ENCODE measurements at regions not wholly inside any gene's neighbourhood (a gene's known extent, or its start where the extent isn't known, plus 50 kb on each side); places are given as distances from the start of the nearest gene placed in this dataset.
A peak's percentile ranks its signal among the peaks of the same experiment; 100 is the strongest.

- no peak for DNase-seq
- WGBS, 2 donors (ENCODE audit: low coverage in 1 of 2): 73% methylated on average over 8 of the region's 8 CpGs; no CpG with 5 or more reads in 1 of the 2 donors
- Histone ChIP-seq H3K36me3 (no peaks in the 10 kb centered on the region), H3K27me3 (no peaks in the 10 kb centered on the region), H3K4me3 (no peak overlapping the region), H3K9me3 (no peaks in the 10 kb centered on the region), H3K4me1 (no peaks in the 10 kb centered on the region), H3K27ac (no peak overlapping the region)
- in situ Hi-C loops (cut with MboI; ENCODE audit: low pct_ligation_motif_present in 1 of 4, low pct_unique_long_range_greater_than_20kb in 1 of 4, low sequenced_read_pairs in 3 of 4): no loop called here
- intact Hi-C loops (cut with DNase I; ENCODE audit: low total_unique reads): no loop called here
- no peak for TF ChIP-seq EP300 (IDR thresholded peaks at IDR 0.05; ENCODE audit: low read depth)
- no peak for TF ChIP-seq POLR2A (IDR thresholded peaks at IDR 0.05)
- no peak for TF ChIP-seq POLR2AphosphoS5 (IDR thresholded peaks at IDR 0.05)
- TF ChIP-seq CTCF (IDR thresholded peaks at IDR 0.05): no peak
Measured at GRCh38 chr5:166962461-166962860, 1329.0 kb upstream of the WWC1 start.

GRCh38 chr5:166963596-166963995 lies 1327.8 kb upstream of the WWC1 start:
- H3K27me3 ChIP-seq: no peaks in the 10 kb centered on the region
- H3K4me3 ChIP-seq: no peak overlapping the region
- TF ChIP-seq EP300 (IDR thresholded peaks at IDR 0.05; ENCODE audit: low read depth): no peak
- no peak for TF ChIP-seq POLR2A (IDR thresholded peaks at IDR 0.05)
- TF ChIP-seq CTCF (IDR thresholded peaks at IDR 0.05): no peak
- no peak for TF ChIP-seq POLR2AphosphoS5 (IDR thresholded peaks at IDR 0.05)
- H3K9me3 ChIP-seq: no peaks in the 10 kb centered on the region
- intact Hi-C loops (cut with DNase I; ENCODE audit: low total_unique reads) (no loop called here), in situ Hi-C loops (cut with MboI; ENCODE audit: low pct_ligation_motif_present in 1 of 4, low pct_unique_long_range_greater_than_20kb in 1 of 4, low sequenced_read_pairs in 3 of 4) (no loop called here)
- no peaks in the 10 kb centered on the region for H3K36me3 ChIP-seq
- no peak for DNase-seq
- no peaks in the 10 kb centered on the region for H3K4me1 ChIP-seq
- WGBS, 2 donors (ENCODE audit: low coverage in 1 of 2): 92% methylated on average over 5 of the region's 5 CpGs; no CpG with 5 or more reads in 1 of the 2 donors
- H3K27ac ChIP-seq: no peak overlapping the region

GRCh38 chr5:166977911-166978422 lies 1313.5 kb upstream of the WWC1 start:
- peaks cover 0 to 21% (median 9%) of the 10 kb centered on the region in 4 donors for H3K4me1 ChIP-seq
- TF ChIP-seq EP300 (IDR thresholded peaks at IDR 0.05; ENCODE audit: low read depth) (no peak), POLR2A (IDR thresholded peaks at IDR 0.05) (no peak), CTCF (IDR thresholded peaks at IDR 0.05) (no peak), POLR2AphosphoS5 (IDR thresholded peaks at IDR 0.05) (no peak)
- H3K9me3 ChIP-seq: no peaks in the 10 kb centered on the region
- in situ Hi-C loops (cut with MboI; ENCODE audit: low pct_ligation_motif_present in 1 of 4, low pct_unique_long_range_greater_than_20kb in 1 of 4, low sequenced_read_pairs in 3 of 4) (no loop called here), intact Hi-C loops (cut with DNase I; ENCODE audit: low total_unique reads) (no loop called here)
- H3K4me3 ChIP-seq: peak overlapping the region; percentile 40 to 61 (median 46)
- WGBS, 2 donors (ENCODE audit: low coverage in 1 of 2): 44 to 76% methylated on average over 2 to 7 of the region's 7 CpGs
- no peaks in the 10 kb centered on the region for H3K27me3 ChIP-seq
- peak overlapping the region; percentile 39 to 81 (median 72) for H3K27ac ChIP-seq
- DNase-seq: no peak
- H3K36me3 ChIP-seq: no peaks in the 10 kb centered on the region

GRCh38 chr5:166979307-166979895 lies 1312.0 kb upstream of the WWC1 start:
- H3K4me3 ChIP-seq: peak overlapping the region; percentile 40 to 61 (median 46)
- TF ChIP-seq POLR2A (IDR thresholded peaks at IDR 0.05): no peak
- TF ChIP-seq EP300 (IDR thresholded peaks at IDR 0.05; ENCODE audit: low read depth): no peak
- TF ChIP-seq CTCF (IDR thresholded peaks at IDR 0.05): no peak
- TF ChIP-seq POLR2AphosphoS5 (IDR thresholded peaks at IDR 0.05): no peak
- intact Hi-C loops (cut with DNase I; ENCODE audit: low total_unique reads) (no loop called here), in situ Hi-C loops (cut with MboI; ENCODE audit: low pct_ligation_motif_present in 1 of 4, low pct_unique_long_range_greater_than_20kb in 1 of 4, low sequenced_read_pairs in 3 of 4) (no loop called here)
- peaks cover 0 to 29% (median 9%) of the 10 kb centered on the region in 4 donors for H3K4me1 ChIP-seq
- H3K27me3 ChIP-seq: no peaks in the 10 kb centered on the region
- peak overlapping the region; percentile 39 to 81 (median 72) for H3K27ac ChIP-seq
- WGBS, 2 donors (ENCODE audit: low coverage in 1 of 2): 0 to 4% methylated on average over 11 to 13 of the region's 13 CpGs
- no peak for DNase-seq
- H3K36me3 ChIP-seq: no peaks in the 10 kb centered on the region
- H3K9me3 ChIP-seq: no peaks in the 10 kb centered on the region

Measured in transverse colon (tissue), 4 donors.